Uterus (tissue), 3 donors: ENCODE measurements at regions not wholly inside any gene's neighbourhood (a gene's known extent, or its start where the extent isn't known, plus 50 kb on each side); places are given as distances from the start of the nearest gene placed in this dataset.

Experiments
- DNase-seq, 2 donors: peaks; one replicate each; pipeline ENCODE4 v3.0.0-alpha.2; 2019 to 2020
- H3K27ac ChIP-seq, 2 donors: fragments of 200-600 bp; sonication (generic); 1 replicate in 1 of 2; 2 replicates in 1 of 2; pipeline ENCODE4 v1.5.1; 2016 to 2018
- H3K27me3 ChIP-seq, 2 donors: fragments of 200-600 bp; sonication (generic); one replicate each; pipeline ENCODE4 v1.5.1; 2018 to 2019; ENCODE audit warnings: control low read depth in 1 of 2
- H3K36me3 ChIP-seq, 2 donors: fragments of 200-600 bp; sonication (generic); one replicate each; pipeline ENCODE4 v1.5.1; 2019; ENCODE audit warnings: control low read depth in 1 of 2
- H3K4me1 ChIP-seq, 2 donors: fragments of 200-600 bp; sonication (generic); one replicate each; pipeline ENCODE4 v1.5.1; 2018 to 2019; ENCODE audit warnings: control low read depth in 1 of 2
- H3K4me3 ChIP-seq, 2 donors: fragments of 200-600 bp; sonication (generic); 1 replicate in 1 of 2; 2 replicates in 1 of 2; pipeline ENCODE4 v1.5.1; 2018 to 2019; ENCODE audit warnings: mild to moderate bottlenecking in 1 of 2
- H3K9me3 ChIP-seq, 2 donors: fragments of 200-600 bp; sonication (generic); one replicate each; pipeline ENCODE4 v1.5.1; 2019; ENCODE audit warnings: control low read depth in 1 of 2
- POLR2A ChIP-seq, 2 donors: fragments of 450-650 bp; IDR thresholded peaks; one replicate each; pipeline ENCODE4 v1.6.1; 2016; ENCODE audit warnings: antibody characterized with exemption in 2 of 2, mild to moderate bottlenecking in 1 of 2, moderate library complexity in 1 of 2
- intact Hi-C: fragments of 100-400 bp; cut with DNase I; formaldehyde crosslinking; loops from one replicate; pipeline ENCODE4 v1.15.1; 2023; ENCODE audit warnings: low total_unique reads
- TF ChIP-seq, protein P1 (sequence below), 4 experiments: fragments of 200-600 bp in 2 of 4; fragments of 450-650 bp in 2 of 4; sonication (generic) in 2 of 4; IDR thresholded peaks; one replicate each; pipeline ENCODE4 v1.5.1; 2016 to 2019; ENCODE audit warnings: antibody characterized with exemption in 4 of 4, mild to moderate bottlenecking in 2 of 4, moderate library complexity in 1 of 4
- donor health status: DM: yes; HTN: yes; CAD: no.

DNA sequence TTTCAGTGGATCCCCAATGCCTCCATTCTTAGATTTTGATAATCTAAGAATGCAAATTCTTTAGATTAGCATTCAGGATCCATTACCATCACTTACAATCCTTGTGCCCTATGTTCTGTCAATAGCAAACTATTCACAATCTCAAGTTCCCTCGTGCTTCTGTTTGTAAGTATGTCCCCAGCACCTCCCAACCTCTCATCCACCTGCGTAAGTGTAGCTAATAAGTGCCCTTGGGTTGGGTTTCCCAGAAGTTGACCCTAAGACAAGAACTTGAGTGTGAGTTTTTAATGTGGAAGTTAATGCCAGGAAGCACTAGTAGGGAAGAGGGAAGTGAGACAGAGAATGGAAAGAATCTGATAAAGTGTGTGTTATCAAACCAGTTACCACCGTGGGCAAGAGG is 72.6 kb upstream of the PAK5 start:
- DNase-seq: no peak
- intact Hi-C loops: no loop called here
- Histone ChIP-seq H3K4me3 (no peak overlapping the region), H3K27ac (no peak overlapping the region), H3K27me3 (no peaks in the 10 kb centered on the region), H3K36me3 (no peaks in the 10 kb centered on the region), H3K4me1 (no peaks in the 10 kb centered on the region), H3K9me3 (no peaks in the 10 kb centered on the region)
- TF ChIP-seq, protein P1, sequence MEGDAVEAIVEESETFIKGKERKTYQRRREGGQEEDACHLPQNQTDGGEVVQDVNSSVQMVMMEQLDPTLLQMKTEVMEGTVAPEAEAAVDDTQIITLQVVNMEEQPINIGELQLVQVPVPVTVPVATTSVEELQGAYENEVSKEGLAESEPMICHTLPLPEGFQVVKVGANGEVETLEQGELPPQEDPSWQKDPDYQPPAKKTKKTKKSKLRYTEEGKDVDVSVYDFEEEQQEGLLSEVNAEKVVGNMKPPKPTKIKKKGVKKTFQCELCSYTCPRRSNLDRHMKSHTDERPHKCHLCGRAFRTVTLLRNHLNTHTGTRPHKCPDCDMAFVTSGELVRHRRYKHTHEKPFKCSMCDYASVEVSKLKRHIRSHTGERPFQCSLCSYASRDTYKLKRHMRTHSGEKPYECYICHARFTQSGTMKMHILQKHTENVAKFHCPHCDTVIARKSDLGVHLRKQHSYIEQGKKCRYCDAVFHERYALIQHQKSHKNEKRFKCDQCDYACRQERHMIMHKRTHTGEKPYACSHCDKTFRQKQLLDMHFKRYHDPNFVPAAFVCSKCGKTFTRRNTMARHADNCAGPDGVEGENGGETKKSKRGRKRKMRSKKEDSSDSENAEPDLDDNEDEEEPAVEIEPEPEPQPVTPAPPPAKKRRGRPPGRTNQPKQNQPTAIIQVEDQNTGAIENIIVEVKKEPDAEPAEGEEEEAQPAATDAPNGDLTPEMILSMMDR (IDR thresholded peaks at IDR 0.05): no peak
- TF ChIP-seq POLR2A (IDR thresholded peaks at IDR 0.05): no peak

DNA sequence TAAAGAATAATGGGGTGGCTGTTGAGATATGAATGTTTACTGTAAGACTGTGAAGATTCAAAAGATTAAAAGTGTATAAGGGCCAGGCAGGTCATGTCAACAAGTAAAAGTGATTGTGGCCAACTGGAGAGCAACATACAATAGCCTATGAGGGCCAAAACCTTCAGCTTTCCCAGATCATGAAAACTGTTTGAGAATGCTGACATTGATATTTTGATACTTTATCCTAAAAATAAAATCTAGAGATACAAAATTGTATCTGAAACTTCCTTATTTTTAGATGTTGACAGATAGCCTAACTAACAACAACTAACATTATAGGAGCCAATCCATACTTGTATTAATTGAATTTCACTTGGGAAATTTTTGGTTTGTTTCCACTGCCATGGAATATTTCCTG is 70.3 kb upstream of the PAK5 start:
- TF ChIP-seq, protein P1 (IDR thresholded peaks at IDR 0.05): no peak
- TF ChIP-seq POLR2A (IDR thresholded peaks at IDR 0.05): no peak
- no peaks in the 10 kb centered on the region for H3K27me3 ChIP-seq
- no peak overlapping the region for H3K27ac ChIP-seq
- intact Hi-C loops: no loop called here
- no peaks in the 10 kb centered on the region for H3K4me1 ChIP-seq
- H3K4me3 ChIP-seq: no peak overlapping the region
- no peaks in the 10 kb centered on the region for H3K9me3 ChIP-seq
- no peak for DNase-seq
- no peaks in the 10 kb centered on the region for H3K36me3 ChIP-seq

DNA sequence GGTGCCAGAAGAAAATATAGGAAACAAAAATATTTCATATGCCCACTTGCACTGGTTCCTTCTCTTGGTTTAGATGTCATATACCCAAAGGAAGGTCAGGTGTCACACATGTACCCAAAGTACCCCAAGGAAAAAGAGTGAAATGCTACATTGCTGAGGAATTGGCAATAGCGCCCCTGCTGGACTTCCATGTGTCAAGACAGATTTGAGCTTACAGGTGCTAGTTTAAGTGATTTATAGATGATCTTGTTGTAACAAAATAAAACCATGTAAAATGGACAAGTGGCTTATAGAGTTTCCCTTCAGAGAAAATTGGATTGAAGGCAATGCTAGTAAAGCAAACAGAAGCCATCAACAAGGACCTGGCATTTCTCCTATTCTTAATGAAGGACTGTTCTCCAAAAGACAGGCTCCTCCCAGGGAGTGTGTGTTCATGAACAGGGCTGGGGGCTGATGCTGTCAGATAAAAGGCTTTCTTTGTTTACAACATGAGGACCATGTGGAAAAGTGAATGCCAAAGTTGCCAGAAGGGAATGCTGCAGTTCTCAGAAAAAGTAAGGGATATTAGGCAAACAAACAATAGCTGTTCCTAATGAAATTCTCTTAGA is 64.3 kb upstream of the PAK5 start:
- Histone ChIP-seq H3K4me3 (no peak overlapping the region), H3K9me3 (no peaks in the 10 kb centered on the region), H3K27me3 (no peaks in the 10 kb centered on the region), H3K36me3 (no peaks in the 10 kb centered on the region), H3K27ac (no peak overlapping the region), H3K4me1 (no peaks in the 10 kb centered on the region)
- TF ChIP-seq, protein P1 (IDR thresholded peaks at IDR 0.05): no peak
- TF ChIP-seq POLR2A (IDR thresholded peaks at IDR 0.05): no peak
- intact Hi-C loops: no loop called here
- DNase-seq: no peak

DNA sequence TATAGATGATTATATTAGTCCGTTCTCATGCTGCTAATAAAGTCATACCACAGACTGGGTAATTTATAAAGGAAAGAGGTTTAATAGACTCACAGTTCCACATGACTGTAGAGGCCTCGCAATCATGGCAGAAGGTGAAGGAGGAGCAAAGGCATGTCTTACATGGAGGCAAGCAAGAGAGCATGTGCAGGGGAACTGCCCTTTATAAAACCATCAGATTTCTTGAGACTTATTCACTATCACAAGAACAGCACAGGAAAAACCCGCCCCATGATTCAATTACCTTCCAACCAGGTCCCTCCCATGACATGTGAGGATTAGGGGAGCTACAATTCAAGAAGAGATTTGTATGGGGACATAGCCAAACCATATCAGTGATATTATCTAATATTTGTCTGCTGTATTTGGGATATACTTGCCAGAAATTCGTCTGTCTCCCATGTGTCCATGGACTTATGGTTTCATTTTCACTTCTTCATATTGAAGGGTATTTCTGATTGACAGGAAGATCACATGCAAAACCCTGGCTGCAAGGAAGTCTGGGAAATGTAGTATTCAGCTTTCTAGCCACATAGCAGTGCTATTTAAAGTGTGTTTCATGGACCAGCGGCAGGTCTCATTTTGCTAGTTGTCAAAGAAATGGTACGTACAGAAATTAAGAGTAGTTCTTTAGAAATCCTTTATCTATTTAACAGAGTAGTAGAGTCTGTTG is 50.5 kb upstream of the PAK5 start:
- TF ChIP-seq POLR2A (IDR thresholded peaks at IDR 0.05): no peak
- TF ChIP-seq, protein P1 (IDR thresholded peaks at IDR 0.05): no peak
- no peaks in the 10 kb centered on the region for H3K27me3 ChIP-seq
- no peak for DNase-seq
- H3K36me3 ChIP-seq: no peaks in the 10 kb centered on the region
- H3K4me3 ChIP-seq: no peak overlapping the region
- H3K4me1 ChIP-seq: no peaks in the 10 kb centered on the region
- H3K9me3 ChIP-seq: no peaks in the 10 kb centered on the region
- intact Hi-C loops: no loop called here
- H3K27ac ChIP-seq: no peak overlapping the region
